ENCODE measurements at regions not wholly inside any gene's neighbourhood (a gene's known extent, or its start where the extent isn't known, plus 50 kb on each side); places are given as distances from the start of the nearest gene placed in this dataset.

DNA sequence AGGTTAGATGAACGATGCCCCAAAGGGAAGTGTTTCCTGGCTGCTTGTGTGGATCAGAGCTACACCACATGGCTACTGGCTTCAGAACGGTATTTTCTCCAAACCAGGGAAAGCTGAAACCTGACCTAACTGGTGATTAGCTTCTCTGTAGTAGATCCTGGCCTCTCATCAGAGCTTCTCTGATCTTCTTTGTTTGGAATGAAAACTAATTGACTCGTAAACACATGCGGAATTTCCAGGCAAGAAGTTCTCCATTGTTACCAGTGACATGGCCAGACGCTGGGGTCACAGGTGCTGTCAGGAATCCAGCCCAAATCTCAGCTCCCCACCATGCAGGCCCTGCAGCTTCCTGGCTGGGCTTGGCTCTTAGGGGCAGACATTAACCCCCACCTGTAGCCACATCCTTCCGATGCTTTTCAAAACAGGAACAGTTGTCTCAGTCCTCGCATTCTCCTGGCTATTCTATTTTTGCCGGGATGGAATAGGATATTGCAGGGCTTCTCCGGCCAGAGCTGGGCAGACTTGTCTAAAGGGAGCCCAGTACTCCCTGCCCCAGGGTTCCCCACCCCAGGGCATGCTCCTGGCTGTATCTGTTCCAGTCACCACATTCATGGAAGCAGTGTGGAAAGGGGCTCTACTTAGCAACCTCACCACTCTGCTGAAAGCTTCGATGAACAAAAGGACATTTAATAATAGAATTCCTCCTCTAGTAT lies 305.4 kb upstream of the F9 start:
- H3K27me3 ChIP-seq (replicated peaks in 1 of 4; ENCODE audit: control extremely low read depth in 1 of 4, control insufficient read depth in 3 of 4, insufficient read depth in 4 of 4, low read length in 3 of 4): no peaks in the 10 kb centered on the region
- DNase-seq (no peak), ATAC-seq (ENCODE audit: low read depth) (no peak)
- no peak overlapping the region for H3K9ac ChIP-seq (ENCODE audit: low read length)
- no peaks in the 10 kb centered on the region for H3K27me3 Mint-ChIP-seq
- no peaks in the 10 kb centered on the region for H3K79me2 ChIP-seq (ENCODE audit: control insufficient read depth, insufficient read depth, low read length)
- H3K4me1 Mint-ChIP-seq: no peaks in the 10 kb centered on the region
- H3K36me3 ChIP-seq (replicated peaks in 1 of 2; ENCODE audit: control extremely low read depth in 1 of 2, control insufficient read depth in 1 of 2, extremely low read depth in 1 of 2, insufficient read depth in 2 of 2, low read length in 1 of 2): no peaks in the 10 kb centered on the region
- no peak overlapping the region for H3K4me2 ChIP-seq (replicated peaks; ENCODE audit: low read depth, low read length, poor library complexity, severe bottlenecking)
- H3K4me1 ChIP-seq (ENCODE audit: control insufficient read depth in 2 of 2, insufficient read depth in 2 of 2, low read length in 2 of 2): no peaks in the 10 kb centered on the region
- H3K4me3 ChIP-seq (ENCODE audit: control extremely low read depth in 1 of 5, extremely low read depth in 1 of 5, insufficient read depth in 1 of 5, low read depth in 2 of 5, low read length in 4 of 5): no peak overlapping the region
- intact Hi-C loops (cut with micrococcal nuclease): no loop called here
- no peak overlapping the region for H2AFZ ChIP-seq (ENCODE audit: insufficient read depth, low read depth, low read length, poor library complexity, severe bottlenecking)
- H3K9me3 Mint-ChIP-seq (ENCODE audit: insufficient read depth): no peaks in the 10 kb centered on the region
- ChIA-PET POLR2A (no interaction called here), CTCF (no interaction called here)
- no peak overlapping the region for H3K4me3 Mint-ChIP-seq
- no peak for TF ChIP-seq EZH2 (IDR thresholded peaks at IDR 0.05; ENCODE audit: borderline replicate concordance, insufficient read depth, low read depth, low read length, poor library complexity, severe bottlenecking)
- TF ChIP-seq, protein P1, sequence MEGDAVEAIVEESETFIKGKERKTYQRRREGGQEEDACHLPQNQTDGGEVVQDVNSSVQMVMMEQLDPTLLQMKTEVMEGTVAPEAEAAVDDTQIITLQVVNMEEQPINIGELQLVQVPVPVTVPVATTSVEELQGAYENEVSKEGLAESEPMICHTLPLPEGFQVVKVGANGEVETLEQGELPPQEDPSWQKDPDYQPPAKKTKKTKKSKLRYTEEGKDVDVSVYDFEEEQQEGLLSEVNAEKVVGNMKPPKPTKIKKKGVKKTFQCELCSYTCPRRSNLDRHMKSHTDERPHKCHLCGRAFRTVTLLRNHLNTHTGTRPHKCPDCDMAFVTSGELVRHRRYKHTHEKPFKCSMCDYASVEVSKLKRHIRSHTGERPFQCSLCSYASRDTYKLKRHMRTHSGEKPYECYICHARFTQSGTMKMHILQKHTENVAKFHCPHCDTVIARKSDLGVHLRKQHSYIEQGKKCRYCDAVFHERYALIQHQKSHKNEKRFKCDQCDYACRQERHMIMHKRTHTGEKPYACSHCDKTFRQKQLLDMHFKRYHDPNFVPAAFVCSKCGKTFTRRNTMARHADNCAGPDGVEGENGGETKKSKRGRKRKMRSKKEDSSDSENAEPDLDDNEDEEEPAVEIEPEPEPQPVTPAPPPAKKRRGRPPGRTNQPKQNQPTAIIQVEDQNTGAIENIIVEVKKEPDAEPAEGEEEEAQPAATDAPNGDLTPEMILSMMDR (IDR thresholded peaks at IDR 0.05): no peak
- 30% methylated on average over 5 of the region's 10 CpGs for WGBS (ENCODE audit: insufficient coverage)
- no peak overlapping the region for H3K27ac Mint-ChIP-seq
- H3K9me3 ChIP-seq (ENCODE audit: control extremely low read depth in 1 of 3, control insufficient read depth in 2 of 3, insufficient read depth in 1 of 3, low read length in 2 of 3): no peaks in the 10 kb centered on the region
- no peak overlapping the region for H3K27ac ChIP-seq (ENCODE audit: low read length in 2 of 2)
- H4K20me1 ChIP-seq (ENCODE audit: control insufficient read depth, insufficient read depth, low read length, poor library complexity, severe bottlenecking): no peaks in the 10 kb centered on the region

- Mint-ChIP-seq H3K4me1 (no peaks in the 10 kb centered on the region), H3K9me3 (ENCODE audit: insufficient read depth) (no peaks in the 10 kb centered on the region), H3K4me3 (no peak overlapping the region), H3K27me3 (no peaks in the 10 kb centered on the region), H3K27ac (no peak overlapping the region)
- H2AFZ ChIP-seq (ENCODE audit: insufficient read depth, low read depth, low read length, poor library complexity, severe bottlenecking): no peak overlapping the region
- ChIA-PET CTCF (no interaction called here), POLR2A (no interaction called here)
- intact Hi-C loops (cut with micrococcal nuclease): no loop called here
- DNase-seq: no peak
- H3K4me1 ChIP-seq (ENCODE audit: control insufficient read depth in 2 of 2, insufficient read depth in 2 of 2, low read length in 2 of 2): no peaks in the 10 kb centered on the region
- H4K20me1 ChIP-seq (ENCODE audit: control insufficient read depth, insufficient read depth, low read length, poor library complexity, severe bottlenecking): no peaks in the 10 kb centered on the region
- no peak overlapping the region for H3K4me2 ChIP-seq (replicated peaks; ENCODE audit: low read depth, low read length, poor library complexity, severe bottlenecking)
- WGBS (ENCODE audit: insufficient coverage): 80% methylated on average over 1 of the region's 9 CpGs
- H3K27me3 ChIP-seq (replicated peaks in 1 of 4; ENCODE audit: control extremely low read depth in 1 of 4, control insufficient read depth in 3 of 4, insufficient read depth in 4 of 4, low read length in 3 of 4): no peaks in the 10 kb centered on the region
- no peak overlapping the region for H3K4me3 ChIP-seq (ENCODE audit: control extremely low read depth in 1 of 5, extremely low read depth in 1 of 5, insufficient read depth in 1 of 5, low read depth in 2 of 5, low read length in 4 of 5)
- no peaks in the 10 kb centered on the region for H3K36me3 ChIP-seq (replicated peaks in 1 of 2; ENCODE audit: control extremely low read depth in 1 of 2, control insufficient read depth in 1 of 2, extremely low read depth in 1 of 2, insufficient read depth in 2 of 2, low read length in 1 of 2)
- TF ChIP-seq EZH2 (IDR thresholded peaks at IDR 0.05; ENCODE audit: borderline replicate concordance, insufficient read depth, low read depth, low read length, poor library complexity, severe bottlenecking): no peak
- TF ChIP-seq, protein P1 (IDR thresholded peaks at IDR 0.05): no peak
- H3K79me2 ChIP-seq (ENCODE audit: control insufficient read depth, insufficient read depth, low read length): no peaks in the 10 kb centered on the region
- H3K9ac ChIP-seq (ENCODE audit: low read length): no peak overlapping the region
- no peak for ATAC-seq (ENCODE audit: low read depth)
- no peaks in the 10 kb centered on the region for H3K9me3 ChIP-seq (ENCODE audit: control extremely low read depth in 1 of 3, control insufficient read depth in 2 of 3, insufficient read depth in 1 of 3, low read length in 2 of 3)
- H3K27ac ChIP-seq (ENCODE audit: low read length in 2 of 2): no peak overlapping the region
Measured at GRCh38 chrX:139222511-139223200, 307.9 kb upstream of the F9 start.
